Pancreas (tissue), 10 donors: ENCODE measurements at regions not wholly inside any gene's neighbourhood (a gene's known extent, or its start where the extent isn't known, plus 50 kb on each side); places are given as distances from the start of the nearest gene placed in this dataset.

ENCODE experiments used
- ATAC-seq, 4 donors: fragments of 200-7000 bp; cut with Tn5 transposase; one replicate each; pipeline versions ENCODE4 v1.8.0 to v1.9.1; 2020; ENCODE audit warnings: mild to moderate bottlenecking in 4 of 4, moderate library complexity in 4 of 4
- DNase-seq, 6 donors: peaks; one replicate each; pipeline ENCODE4 v3.0.0-alpha.2; 2020
- FAIRE-seq: peaks from 2 replicates; lab custom pipeline; 2012; peaks lifted over from hg19 to GRCh38; lab: Jason Lieb, UNC
- H3K27ac ChIP-seq, 4 donors: fragments of 200-600 bp; sonication (generic); 1 replicate in 3 of 4; 2 replicates in 1 of 4; pipeline versions ENCODE4 v1.5.0 to v1.8.0; 2020
- H3K27me3 ChIP-seq, 4 donors: fragments of 200-600 bp; one replicate each; pipeline ENCODE4 v1.8.0; 2021
- H3K36me3 ChIP-seq, 3 donors: fragments of 200-600 bp; sonication (generic) in 1 of 3; one replicate each; pipeline versions ENCODE4 v1.5.0 to v1.8.0; 2020 to 2021
- H3K4me1 ChIP-seq, 3 donors: fragments of 200-600 bp; one replicate each; pipeline ENCODE4 v1.8.0; 2021
- H3K4me3 ChIP-seq, 4 donors: fragments of 200-600 bp; sonication (generic) in 2 of 4; one replicate each; pipeline versions ENCODE4 v1.5.0 to v1.8.0; 2020 to 2021
- H3K9me3 ChIP-seq, 4 donors: fragments of 200-600 bp; one replicate each; pipeline ENCODE4 v1.8.0; 2021
- WGBS, 2 donors: extraction: QIAGEN DNeasy Blood & Tissue Kit; methylation state at CpG; one replicate each; pipeline ENCODE4 v1.1.7; 2013; 5-methylcytosine and 5-hydroxymethylcytosine counted together
- intact Hi-C, 3 donors: fragments of 100-400 bp; cut with DNase I; formaldehyde crosslinking; loops; one replicate each; pipeline versions ENCODE4 v1.11.1 to v1.14.2; 2022
- TF ChIP-seq, protein P1 (sequence below), 4 donors: fragments of 200-600 bp; sonication (generic) in 3 of 4; IDR thresholded peaks; one replicate each; pipeline versions ENCODE4 v1.5.0 to v1.8.0; 2021; ENCODE audit warnings: antibody characterized with exemption in 4 of 4
- donor health status: healthy with polysubstance abuse.
- donor health status: DM: no; HTN: no; CAD: no; lungs with moderate emphysema.
- donor health status: DM: no; HTN: no; CAD: no.
- donor health status: control.
- donor health status: control.
- donor health status: Bipolar disorder and iron deficiency.
- donor health status: DM: yes; HTN: yes; CAD: no.
- donor health status: DM: no; HTN: no; CAD: no.
- donor health status: DM: no; HTN: no; CAD: no.
- donor health status: DM: yes; HTN: yes; CAD: no.

- peak in 2 of 4 donors; percentile 72 to 79 for ATAC-seq
- FAIRE-seq: no peak
- intact Hi-C loops: no loop called here
- no peaks in the 10 kb centered on the region for H3K27me3 ChIP-seq
- H3K4me1 ChIP-seq: no peaks in the 10 kb centered on the region
- H3K9me3 ChIP-seq: no peaks in the 10 kb centered on the region
- TF ChIP-seq, protein P1, sequence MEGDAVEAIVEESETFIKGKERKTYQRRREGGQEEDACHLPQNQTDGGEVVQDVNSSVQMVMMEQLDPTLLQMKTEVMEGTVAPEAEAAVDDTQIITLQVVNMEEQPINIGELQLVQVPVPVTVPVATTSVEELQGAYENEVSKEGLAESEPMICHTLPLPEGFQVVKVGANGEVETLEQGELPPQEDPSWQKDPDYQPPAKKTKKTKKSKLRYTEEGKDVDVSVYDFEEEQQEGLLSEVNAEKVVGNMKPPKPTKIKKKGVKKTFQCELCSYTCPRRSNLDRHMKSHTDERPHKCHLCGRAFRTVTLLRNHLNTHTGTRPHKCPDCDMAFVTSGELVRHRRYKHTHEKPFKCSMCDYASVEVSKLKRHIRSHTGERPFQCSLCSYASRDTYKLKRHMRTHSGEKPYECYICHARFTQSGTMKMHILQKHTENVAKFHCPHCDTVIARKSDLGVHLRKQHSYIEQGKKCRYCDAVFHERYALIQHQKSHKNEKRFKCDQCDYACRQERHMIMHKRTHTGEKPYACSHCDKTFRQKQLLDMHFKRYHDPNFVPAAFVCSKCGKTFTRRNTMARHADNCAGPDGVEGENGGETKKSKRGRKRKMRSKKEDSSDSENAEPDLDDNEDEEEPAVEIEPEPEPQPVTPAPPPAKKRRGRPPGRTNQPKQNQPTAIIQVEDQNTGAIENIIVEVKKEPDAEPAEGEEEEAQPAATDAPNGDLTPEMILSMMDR (IDR thresholded peaks at IDR 0.05): no peak
- no peak overlapping the region for H3K4me3 ChIP-seq
- H3K27ac ChIP-seq: no peak overlapping the region
- no peaks in the 10 kb centered on the region for H3K36me3 ChIP-seq
- 0% methylated on average over 1 of the region's 1 CpG for WGBS, 2 donors
- peak in 3 of 6 donors; percentile 9 to 18 (median 16) for DNase-seq
These were observed 70.2 kb upstream of the TCL1A start for GRCh38 chr14:95784137-95784536.

DNA sequence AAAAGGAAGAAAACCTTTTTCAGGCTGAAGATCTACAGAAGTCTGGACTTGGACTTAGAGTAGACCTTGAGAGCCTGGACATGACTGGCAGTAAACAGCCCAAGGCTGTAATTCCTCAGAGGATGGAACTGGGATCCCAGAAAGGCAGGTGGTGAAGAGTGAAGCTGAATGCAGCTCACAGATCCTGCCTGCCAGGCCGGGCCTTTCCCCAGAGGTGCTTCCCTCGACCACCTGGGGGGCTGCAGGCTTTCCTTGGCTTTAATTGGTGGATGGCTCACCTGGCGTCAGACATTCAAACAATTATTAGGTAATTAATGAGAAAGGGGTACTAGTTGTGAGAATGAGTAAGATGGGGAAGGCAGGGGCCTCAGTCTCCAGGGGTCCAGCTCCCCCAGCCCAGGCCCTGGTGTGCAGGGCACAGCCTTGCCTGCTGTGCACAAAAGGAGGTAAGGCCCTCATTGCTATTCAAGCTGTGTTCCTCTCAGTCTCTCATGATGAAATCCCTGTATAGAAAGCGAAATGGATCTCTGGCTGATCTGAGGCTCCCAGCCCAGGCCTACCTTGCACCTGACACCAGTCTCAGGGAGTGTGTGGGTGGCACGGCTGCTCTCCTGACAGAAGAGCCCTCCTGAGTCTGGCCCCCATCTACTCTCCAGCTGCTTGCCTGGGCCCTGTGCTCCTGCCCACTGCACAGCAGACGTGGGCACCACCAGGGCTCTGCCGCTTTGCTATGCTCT is 63.0 kb upstream of the TCL1A start:
- FAIRE-seq (no peak), DNase-seq (no peak), ATAC-seq (no peak)
- no peaks in the 10 kb centered on the region for H3K9me3 ChIP-seq
- H3K4me1 ChIP-seq: no peaks in the 10 kb centered on the region
- H3K4me3 ChIP-seq: no peak overlapping the region
- WGBS, 2 donors: 61 to 67% methylated on average over 7 of the region's 7 CpGs
- H3K36me3 ChIP-seq: no peaks in the 10 kb centered on the region
- no peaks in the 10 kb centered on the region for H3K27me3 ChIP-seq
- no peak overlapping the region for H3K27ac ChIP-seq
- intact Hi-C loops: loop anchor here in 2 of 3 donors (10.0 kb wide), 2 partner anchors 172 to 212 kb away; no protein-coding TSS in a partner anchor
- TF ChIP-seq, protein P1 (IDR thresholded peaks at IDR 0.05): no peak

- ATAC-seq: peak; percentile 64 to 90 (median 82)
- H3K4me1 ChIP-seq: no peaks in the 10 kb centered on the region
- no peaks in the 10 kb centered on the region for H3K27me3 ChIP-seq
- intact Hi-C loops: loop anchor here in 2 of 3 donors (10.0 kb wide), 2 partner anchors 170 to 210 kb away; no protein-coding TSS in a partner anchor
- TF ChIP-seq, protein P1 (IDR thresholded peaks at IDR 0.05): peak; percentile 76 to 92 (median 82)
- FAIRE-seq: no peak
- H3K27ac ChIP-seq: no peak overlapping the region
- no peak overlapping the region for H3K4me3 ChIP-seq
- WGBS, 2 donors: 50 to 54% methylated on average over 28 of the region's 28 CpGs
- peak in 5 of 6 donors; percentile 26 to 72 (median 46) for DNase-seq
- H3K36me3 ChIP-seq: no peaks in the 10 kb centered on the region
- no peaks in the 10 kb centered on the region for H3K9me3 ChIP-seq
These were observed 60.6 kb upstream of the TCL1A start for GRCh38 chr14:95774265-95775160.

- TF ChIP-seq, protein P1 (IDR thresholded peaks at IDR 0.05): no peak
- intact Hi-C loops: loop anchor here in 2 of 3 donors (10.0 kb wide), 2 partner anchors 166 to 206 kb away; no protein-coding TSS in a partner anchor
- Histone ChIP-seq H3K27me3 (no peaks in the 10 kb centered on the region), H3K4me1 (no peaks in the 10 kb centered on the region), H3K9me3 (no peaks in the 10 kb centered on the region), H3K36me3 (no peaks in the 10 kb centered on the region), H3K4me3 (no peak overlapping the region), H3K27ac (no peak overlapping the region)
- no peak for FAIRE-seq
- 61 to 71% methylated on average over 3 of the region's 3 CpGs for WGBS, 2 donors
- DNase-seq: no peak
- no peak for ATAC-seq
These were observed 56.9 kb upstream of the TCL1A start for GRCh38 chr14:95770777-95771176.
